ENCODE measurements at regions not wholly inside any gene's neighbourhood (a gene's known extent, or its start where the extent isn't known, plus 50 kb on each side); places are given as distances from the start of the nearest gene placed in this dataset.

DNA sequence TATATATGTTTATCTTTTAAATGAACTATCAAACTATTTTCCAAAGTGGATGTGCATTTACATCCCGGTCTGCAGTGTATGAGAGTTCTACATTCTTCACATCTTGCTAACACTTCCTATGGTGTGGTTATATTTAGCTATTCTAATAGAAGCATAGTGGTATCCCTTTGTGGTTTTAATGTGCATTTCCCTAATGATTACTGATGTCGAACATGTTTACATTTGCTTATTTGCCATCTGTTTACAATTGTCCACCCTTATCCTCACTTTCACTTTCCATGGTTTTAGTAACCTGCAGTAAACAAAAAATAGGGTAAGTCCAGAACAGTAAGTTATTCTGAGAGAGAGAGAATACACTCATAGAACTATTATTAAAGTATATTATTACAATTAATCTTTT is 360.5 kb upstream of the NAALADL2 start:
- Histone ChIP-seq H3K9me2 (ENCODE audit: insufficient read depth, low read length) (no peaks in the 10 kb centered on the region), H2AFZ (ENCODE audit: low read length) (no peak overlapping the region), H3K4me2 (ENCODE audit: low read length) (no peak overlapping the region), H3K27ac (ENCODE audit: low read depth, low read length, poor library complexity, severe bottlenecking) (no peak overlapping the region), H3K4me3 (ENCODE audit: low read depth, low read length, poor library complexity, severe bottlenecking) (no peak overlapping the region), H3K9me3 (ENCODE audit: low read length) (no peaks in the 10 kb centered on the region), H4K20me1 (ENCODE audit: insufficient read depth, low read length) (no peaks in the 10 kb centered on the region), H3K36me3 (ENCODE audit: insufficient read depth, low read length) (no peaks in the 10 kb centered on the region), H3K79me2 (ENCODE audit: insufficient read depth, low read depth, low read length) (no peaks in the 10 kb centered on the region), H3K4me1 (ENCODE audit: insufficient read depth, low read length, poor library complexity, severe bottlenecking) (no peaks in the 10 kb centered on the region)
- no TSS peak for BruUV-seq (replicated peaks)
- CTCF ChIA-PET (ENCODE audit: unreplicated experiment), result no interaction called here
- POLR2A ChIA-PET, result no interaction called here
- DNase-seq (ENCODE audit: low spot score), result no peak
- TF ChIP-seq EZH2phosphoT487 (IDR thresholded peaks at IDR 0.05; ENCODE audit: borderline replicate concordance, low read depth, low read length), result no peak
- TF ChIP-seq CTCF (conservative IDR thresholded peaks at IDR 0.05; ENCODE audit: low read length), result no peak
- intact Hi-C loops (cut with micrococcal nuclease; ENCODE audit: unreplicated experiment), result no loop called here

DNA sequence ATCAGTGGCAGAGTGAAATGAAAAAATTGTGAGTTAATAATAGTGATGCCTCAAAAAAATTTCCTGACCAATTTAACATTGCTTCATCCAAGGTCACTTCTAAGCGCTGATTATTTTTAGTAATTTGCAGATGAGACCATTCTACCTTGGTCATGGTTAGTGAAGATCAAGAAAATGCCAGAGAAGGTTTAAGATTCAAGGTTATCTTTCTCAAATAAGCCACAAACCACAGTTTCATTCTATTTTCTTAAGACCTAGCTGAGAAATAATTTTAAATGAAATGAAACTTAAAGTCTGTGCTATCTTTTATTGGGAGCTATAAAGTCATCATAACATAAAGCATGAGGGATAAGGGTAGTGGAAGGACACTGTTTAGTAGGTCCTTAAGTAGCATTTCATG is 353.9 kb upstream of the NAALADL2 start:
- Histone ChIP-seq H3K4me1 (ENCODE audit: insufficient read depth, low read length, poor library complexity, severe bottlenecking) (no peaks in the 10 kb centered on the region), H4K20me1 (ENCODE audit: insufficient read depth, low read length) (no peaks in the 10 kb centered on the region), H3K27ac (ENCODE audit: low read depth, low read length, poor library complexity, severe bottlenecking) (no peak overlapping the region), H3K4me3 (ENCODE audit: low read depth, low read length, poor library complexity, severe bottlenecking) (no peak overlapping the region), H2AFZ (ENCODE audit: low read length) (no peak overlapping the region), H3K4me2 (ENCODE audit: low read length) (no peak overlapping the region), H3K9me3 (ENCODE audit: low read length) (no peaks in the 10 kb centered on the region), H3K36me3 (ENCODE audit: insufficient read depth, low read length) (no peaks in the 10 kb centered on the region), H3K79me2 (ENCODE audit: insufficient read depth, low read depth, low read length) (no peaks in the 10 kb centered on the region), H3K9me2 (ENCODE audit: insufficient read depth, low read length) (no peaks in the 10 kb centered on the region)
- CTCF ChIA-PET (ENCODE audit: unreplicated experiment), result no interaction called here
- TF ChIP-seq CTCF (conservative IDR thresholded peaks at IDR 0.05; ENCODE audit: low read length) (no peak), EZH2phosphoT487 (IDR thresholded peaks at IDR 0.05; ENCODE audit: borderline replicate concordance, low read depth, low read length) (no peak)
- no peak for DNase-seq (ENCODE audit: low spot score)
- POLR2A ChIA-PET, result interaction anchor here (0.8 kb wide), 1 partner anchor 10 kb away, joined by 3 read pairs; no protein-coding TSS in a partner anchor
- no TSS peak for BruUV-seq (replicated peaks)
- intact Hi-C loops (cut with micrococcal nuclease; ENCODE audit: unreplicated experiment), result no loop called here

DNA sequence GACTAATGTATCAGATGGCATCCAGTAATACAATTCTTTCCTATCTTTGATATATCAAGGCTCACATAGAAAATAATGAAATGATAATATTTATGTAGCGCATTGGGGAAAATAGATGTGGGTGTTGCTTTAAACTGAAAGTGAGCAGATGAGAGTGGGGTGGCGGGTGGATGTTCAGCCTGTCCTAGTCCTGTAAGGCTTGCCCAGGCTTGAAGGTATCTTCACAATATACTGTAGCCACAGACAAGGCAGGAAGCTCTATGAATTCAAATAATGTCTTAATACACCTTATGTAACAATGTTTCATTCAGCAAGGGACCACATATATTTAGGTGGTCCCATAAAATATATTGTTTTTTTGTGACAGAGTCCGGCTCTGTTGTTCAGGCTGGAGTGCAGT is 334.9 kb upstream of the NAALADL2 start:
- ChIA-PET POLR2A (no interaction called here), CTCF (ENCODE audit: unreplicated experiment) (no interaction called here)

More for the DNA sequence above, 334.9 kb upstream of the NAALADL2 start:
- H3K79me2 ChIP-seq (ENCODE audit: insufficient read depth, low read depth, low read length), result no peaks in the 10 kb centered on the region
- H3K4me2 ChIP-seq (ENCODE audit: low read length), result no peak overlapping the region
- no TSS peak for BruUV-seq (replicated peaks)
- H3K27ac ChIP-seq (ENCODE audit: low read depth, low read length, poor library complexity, severe bottlenecking), result no peak overlapping the region
- no peaks in the 10 kb centered on the region for H3K9me3 ChIP-seq (ENCODE audit: low read length)
- no peaks in the 10 kb centered on the region for H4K20me1 ChIP-seq (ENCODE audit: insufficient read depth, low read length)
- no peak for DNase-seq (ENCODE audit: low spot score)
- no peaks in the 10 kb centered on the region for H3K4me1 ChIP-seq (ENCODE audit: insufficient read depth, low read length, poor library complexity, severe bottlenecking)
- no peak for TF ChIP-seq CTCF (conservative IDR thresholded peaks at IDR 0.05; ENCODE audit: low read length)
- TF ChIP-seq EZH2phosphoT487 (IDR thresholded peaks at IDR 0.05; ENCODE audit: borderline replicate concordance, low read depth, low read length), result no peak
- no peak overlapping the region for H3K4me3 ChIP-seq (ENCODE audit: low read depth, low read length, poor library complexity, severe bottlenecking)
- no peaks in the 10 kb centered on the region for H3K9me2 ChIP-seq (ENCODE audit: insufficient read depth, low read length)
- H2AFZ ChIP-seq (ENCODE audit: low read length), result no peak overlapping the region
- no peaks in the 10 kb centered on the region for H3K36me3 ChIP-seq (ENCODE audit: insufficient read depth, low read length)
- intact Hi-C loops (cut with micrococcal nuclease; ENCODE audit: unreplicated experiment), result no loop called here
